Epithelial cell of proximal tubule (primary cell): ENCODE measurements at regions not wholly inside any gene's neighbourhood (a gene's known extent, or its start where the extent isn't known, plus 50 kb on each side); places are given as distances from the start of the nearest gene placed in this dataset.
A peak's percentile ranks its signal among the peaks of the same experiment; 100 is the strongest.
"Not testable (repeated sequence)": the region's sequence is repeated elsewhere in the genome, so short reads cannot be mapped to it uniquely, and the experiment has no call there.

Experiments used
- DNase-seq: peaks from one replicate; pipeline ENCODE4 v3.0.0-alpha.2; 2011; ENCODE audit warnings: low read depth
- H3K4me3 ChIP-seq: 2 replicates; pipeline ENCODE4 v1.5.1; 2011; ENCODE audit warnings: low read depth, mild to moderate bottlenecking, low read length
- CTCF ChIP-seq: conservative IDR thresholded peaks from 2 replicates; pipeline ENCODE4 v1.5.1; 2012; ENCODE audit warnings: low read depth, mild to moderate bottlenecking, low read length

- not testable (repeated sequence) for H3K4me3 ChIP-seq, DNase-seq
Observed at GRCh38 chr14:19052977-19053376, 85.7 kb downstream of the POTEM start.

GRCh38 chr14:19053426-19054050 is 86.3 kb downstream of the POTEM start:
- not testable (repeated sequence) for DNase-seq, H3K4me3 ChIP-seq

- not testable (repeated sequence) for H3K4me3 ChIP-seq
Observed at GRCh38 chr14:19054108-19054721, 87.0 kb downstream of the POTEM start.

GRCh38 chr14:19054934-19055333 is 87.7 kb downstream of the POTEM start:
- H3K4me3 ChIP-seq, DNase-seq: not testable (repeated sequence)

More at GRCh38 chr14:19054108-19054721, 87.0 kb downstream of the POTEM start:
- not testable (repeated sequence) for DNase-seq

GRCh38 chr14:19059066-19059465 is 91.8 kb downstream of the POTEM start:
- not testable (repeated sequence) for H3K4me3 ChIP-seq, DNase-seq

GRCh38 chr14:19061689-19062450 is 94.6 kb downstream of the POTEM start:
- DNase-seq, H3K4me3 ChIP-seq: not testable (repeated sequence)

GRCh38 chr14:19068957-19069356 is 101.7 kb downstream of the POTEM start:
- H3K4me3 ChIP-seq, DNase-seq: not testable (repeated sequence)

- not testable (repeated sequence) for DNase-seq, H3K4me3 ChIP-seq
Observed at GRCh38 chr14:19072518-19072917, 105.3 kb downstream of the POTEM start.

- DNase-seq = not testable (repeated sequence)
- peak; percentile 29 for TF ChIP-seq CTCF
Observed at GRCh38 chr14:19088632-19089031, 121.4 kb downstream of the POTEM start.

GRCh38 chr14:19093227-19093626 is 126.0 kb downstream of the POTEM start:
- DNase-seq = not testable (repeated sequence)

More at GRCh38 chr14:19088632-19089031, 121.4 kb downstream of the POTEM start:
- not testable (repeated sequence) for H3K4me3 ChIP-seq

GRCh38 chr14:19094731-19095130 is 127.5 kb downstream of the POTEM start:
- not testable (repeated sequence) for DNase-seq, H3K4me3 ChIP-seq

More at GRCh38 chr14:19093227-19093626, 126.0 kb downstream of the POTEM start:
- H3K4me3 ChIP-seq = not testable (repeated sequence)

GRCh38 chr14:19095167-19095566 is 127.9 kb downstream of the POTEM start:
- H3K4me3 ChIP-seq, DNase-seq: not testable (repeated sequence)

GRCh38 chr14:19096467-19096866 is 129.2 kb downstream of the POTEM start:
- H3K4me3 ChIP-seq, DNase-seq: not testable (repeated sequence)

- DNase-seq = not testable (repeated sequence)
Observed at GRCh38 chr14:19096876-19097275, 129.6 kb downstream of the POTEM start.

GRCh38 chr14:19097306-19097705 is 130.1 kb downstream of the POTEM start:
- not testable (repeated sequence) for DNase-seq, H3K4me3 ChIP-seq

More at GRCh38 chr14:19096876-19097275, 129.6 kb downstream of the POTEM start:
- H3K4me3 ChIP-seq = not testable (repeated sequence)

- H3K4me3 ChIP-seq, DNase-seq: not testable (repeated sequence)
Observed at GRCh38 chr14:19097750-19098149, 130.5 kb downstream of the POTEM start.

GRCh38 chr14:19098230-19098629 is 131.0 kb downstream of the POTEM start:
- not testable (repeated sequence) for DNase-seq, H3K4me3 ChIP-seq

- not testable (repeated sequence) for H3K4me3 ChIP-seq, DNase-seq
Observed at GRCh38 chr14:19098732-19099131, 131.5 kb downstream of the POTEM start.
